ENCODE measurements at regions not wholly inside any gene's neighbourhood (a gene's known extent, or its start where the extent isn't known, plus 50 kb on each side); places are given as distances from the start of the nearest gene placed in this dataset.

GRCh38 chr5:91875196-91875779, 492.2 kb upstream of the ARRDC3 start:
- TF ChIP-seq CTCF (IDR thresholded peaks at IDR 0.05; ENCODE audit: low read depth, low read length) (no peak), POLR2A (IDR thresholded peaks at IDR 0.05; ENCODE audit: extremely low read depth, insufficient read length) (no peak)

All from NB4 (cell line).